ENCODE measurements at regions not wholly inside any gene's neighbourhood (a gene's known extent, or its start where the extent isn't known, plus 50 kb on each side); places are given as distances from the start of the nearest gene placed in this dataset.

DNA sequence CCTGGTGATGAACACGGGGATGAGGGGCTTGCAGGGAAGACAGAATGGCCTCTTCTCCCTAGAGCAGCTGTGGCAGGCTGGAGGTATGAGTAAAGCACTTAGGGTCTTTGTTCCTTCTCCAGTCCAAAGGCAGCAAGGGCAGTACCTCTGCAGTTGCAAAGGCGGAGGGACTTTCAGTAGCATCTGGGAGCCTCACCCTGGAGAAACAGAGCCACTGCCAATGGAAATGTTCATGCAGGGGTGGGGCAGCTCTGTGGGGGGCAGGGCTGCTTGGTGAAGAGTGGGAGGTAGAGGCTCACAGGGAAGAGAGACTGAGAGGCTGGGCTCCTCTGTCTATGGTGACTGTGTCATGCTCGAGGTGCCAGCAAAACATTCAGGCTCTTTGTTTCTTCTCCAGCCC, 344.1 kb upstream of the CHAC2 start:
- TF ChIP-seq, protein P1, sequence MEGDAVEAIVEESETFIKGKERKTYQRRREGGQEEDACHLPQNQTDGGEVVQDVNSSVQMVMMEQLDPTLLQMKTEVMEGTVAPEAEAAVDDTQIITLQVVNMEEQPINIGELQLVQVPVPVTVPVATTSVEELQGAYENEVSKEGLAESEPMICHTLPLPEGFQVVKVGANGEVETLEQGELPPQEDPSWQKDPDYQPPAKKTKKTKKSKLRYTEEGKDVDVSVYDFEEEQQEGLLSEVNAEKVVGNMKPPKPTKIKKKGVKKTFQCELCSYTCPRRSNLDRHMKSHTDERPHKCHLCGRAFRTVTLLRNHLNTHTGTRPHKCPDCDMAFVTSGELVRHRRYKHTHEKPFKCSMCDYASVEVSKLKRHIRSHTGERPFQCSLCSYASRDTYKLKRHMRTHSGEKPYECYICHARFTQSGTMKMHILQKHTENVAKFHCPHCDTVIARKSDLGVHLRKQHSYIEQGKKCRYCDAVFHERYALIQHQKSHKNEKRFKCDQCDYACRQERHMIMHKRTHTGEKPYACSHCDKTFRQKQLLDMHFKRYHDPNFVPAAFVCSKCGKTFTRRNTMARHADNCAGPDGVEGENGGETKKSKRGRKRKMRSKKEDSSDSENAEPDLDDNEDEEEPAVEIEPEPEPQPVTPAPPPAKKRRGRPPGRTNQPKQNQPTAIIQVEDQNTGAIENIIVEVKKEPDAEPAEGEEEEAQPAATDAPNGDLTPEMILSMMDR (conservative IDR thresholded peaks at IDR 0.05; ENCODE audit: low read depth, low read length) = no peak
- TF ChIP-seq EZH2 (IDR thresholded peaks at IDR 0.05; ENCODE audit: borderline replicate concordance, low read depth, low read length, poor library complexity, severe bottlenecking) = no peak
